ENCODE measurements at regions not wholly inside any gene's neighbourhood (a gene's known extent, or its start where the extent isn't known, plus 50 kb on each side); places are given as distances from the start of the nearest gene placed in this dataset.

DNA sequence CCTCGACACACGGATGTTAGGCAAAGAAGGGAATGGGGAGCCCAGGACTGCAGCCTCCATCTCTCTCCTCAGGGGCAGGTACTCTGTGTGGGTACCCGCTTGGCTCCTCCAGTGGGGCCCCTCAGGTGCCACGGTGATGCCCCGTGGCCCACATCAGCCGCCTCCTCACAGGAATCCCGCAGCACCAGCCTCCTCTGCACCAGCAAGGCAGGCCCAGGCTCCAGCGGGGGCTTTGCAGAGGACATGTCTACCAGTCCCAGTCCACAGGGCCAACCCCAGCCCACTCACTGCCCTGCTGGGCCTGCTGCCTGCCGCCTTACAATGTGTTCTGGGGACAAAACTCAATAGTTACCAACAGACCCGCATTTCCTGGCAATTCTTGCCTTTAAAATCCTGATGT is 61.6 kb upstream of the ADGRA1 start:
- intact Hi-C loops (cut with DNase I): no loop called here
- Histone ChIP-seq H3K36me3 (no peaks in the 10 kb centered on the region), H3K4me1 (ENCODE audit: insufficient read depth) (no peaks in the 10 kb centered on the region), H3K27me3 (no peaks in the 10 kb centered on the region), H3K4me3 (no peak overlapping the region), H3K27ac (no peak overlapping the region), H3K9me3 (peaks cover 0 to 3% of the 10 kb centered on the region in 2 donors)
- DNase-seq: no peak
- TF ChIP-seq, protein P1, sequence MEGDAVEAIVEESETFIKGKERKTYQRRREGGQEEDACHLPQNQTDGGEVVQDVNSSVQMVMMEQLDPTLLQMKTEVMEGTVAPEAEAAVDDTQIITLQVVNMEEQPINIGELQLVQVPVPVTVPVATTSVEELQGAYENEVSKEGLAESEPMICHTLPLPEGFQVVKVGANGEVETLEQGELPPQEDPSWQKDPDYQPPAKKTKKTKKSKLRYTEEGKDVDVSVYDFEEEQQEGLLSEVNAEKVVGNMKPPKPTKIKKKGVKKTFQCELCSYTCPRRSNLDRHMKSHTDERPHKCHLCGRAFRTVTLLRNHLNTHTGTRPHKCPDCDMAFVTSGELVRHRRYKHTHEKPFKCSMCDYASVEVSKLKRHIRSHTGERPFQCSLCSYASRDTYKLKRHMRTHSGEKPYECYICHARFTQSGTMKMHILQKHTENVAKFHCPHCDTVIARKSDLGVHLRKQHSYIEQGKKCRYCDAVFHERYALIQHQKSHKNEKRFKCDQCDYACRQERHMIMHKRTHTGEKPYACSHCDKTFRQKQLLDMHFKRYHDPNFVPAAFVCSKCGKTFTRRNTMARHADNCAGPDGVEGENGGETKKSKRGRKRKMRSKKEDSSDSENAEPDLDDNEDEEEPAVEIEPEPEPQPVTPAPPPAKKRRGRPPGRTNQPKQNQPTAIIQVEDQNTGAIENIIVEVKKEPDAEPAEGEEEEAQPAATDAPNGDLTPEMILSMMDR (IDR thresholded peaks at IDR 0.05): no peak
- no peak for TF ChIP-seq EP300 (IDR thresholded peaks at IDR 0.05)
- TF ChIP-seq POLR2A (IDR thresholded peaks at IDR 0.05): no peak
- WGBS, 3 donors: 78 to 87% (median 86%) methylated on average over 10 of the region's 10 CpGs

DNA sequence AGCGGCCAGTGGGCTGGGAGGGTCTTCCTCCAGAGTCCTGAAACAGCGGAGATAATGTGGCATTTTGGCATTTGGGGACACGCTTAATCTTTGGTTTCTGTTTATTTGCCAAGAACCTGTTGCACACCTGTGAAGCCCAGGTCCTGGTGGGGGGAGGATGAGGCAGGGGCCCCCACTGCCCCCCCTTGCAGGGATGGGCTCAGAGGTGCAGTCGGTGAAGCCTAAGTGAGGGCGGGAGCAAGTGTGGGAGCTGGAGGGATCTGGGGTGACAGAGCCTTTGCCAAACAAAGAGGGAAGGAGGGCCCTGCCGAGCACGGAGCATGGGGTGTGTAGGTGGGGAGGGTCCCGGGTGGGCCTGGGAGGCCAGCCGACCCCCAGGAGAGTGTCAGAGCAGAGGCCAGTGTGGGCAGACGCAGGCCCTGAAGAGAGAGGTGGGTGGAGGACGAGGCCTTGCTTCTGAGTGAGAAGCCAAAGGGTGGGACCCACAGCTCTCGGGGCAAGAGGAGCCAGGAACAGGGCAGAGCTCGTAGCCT is 62.1 kb upstream of the ADGRA1 start:
- no peak for DNase-seq
- intact Hi-C loops (cut with DNase I): no loop called here
- Histone ChIP-seq H3K9me3 (peaks cover 0 to 3% of the 10 kb centered on the region in 2 donors), H3K27ac (no peak overlapping the region), H3K27me3 (no peaks in the 10 kb centered on the region), H3K4me1 (ENCODE audit: insufficient read depth) (no peaks in the 10 kb centered on the region), H3K4me3 (no peak overlapping the region), H3K36me3 (no peaks in the 10 kb centered on the region)
- WGBS, 3 donors: 65 to 75% (median 67%) methylated on average over 13 of the region's 13 CpGs
- no peak for TF ChIP-seq EP300 (IDR thresholded peaks at IDR 0.05)
- TF ChIP-seq, protein P1 (IDR thresholded peaks at IDR 0.05): no peak
- no peak for TF ChIP-seq POLR2A (IDR thresholded peaks at IDR 0.05)

DNA sequence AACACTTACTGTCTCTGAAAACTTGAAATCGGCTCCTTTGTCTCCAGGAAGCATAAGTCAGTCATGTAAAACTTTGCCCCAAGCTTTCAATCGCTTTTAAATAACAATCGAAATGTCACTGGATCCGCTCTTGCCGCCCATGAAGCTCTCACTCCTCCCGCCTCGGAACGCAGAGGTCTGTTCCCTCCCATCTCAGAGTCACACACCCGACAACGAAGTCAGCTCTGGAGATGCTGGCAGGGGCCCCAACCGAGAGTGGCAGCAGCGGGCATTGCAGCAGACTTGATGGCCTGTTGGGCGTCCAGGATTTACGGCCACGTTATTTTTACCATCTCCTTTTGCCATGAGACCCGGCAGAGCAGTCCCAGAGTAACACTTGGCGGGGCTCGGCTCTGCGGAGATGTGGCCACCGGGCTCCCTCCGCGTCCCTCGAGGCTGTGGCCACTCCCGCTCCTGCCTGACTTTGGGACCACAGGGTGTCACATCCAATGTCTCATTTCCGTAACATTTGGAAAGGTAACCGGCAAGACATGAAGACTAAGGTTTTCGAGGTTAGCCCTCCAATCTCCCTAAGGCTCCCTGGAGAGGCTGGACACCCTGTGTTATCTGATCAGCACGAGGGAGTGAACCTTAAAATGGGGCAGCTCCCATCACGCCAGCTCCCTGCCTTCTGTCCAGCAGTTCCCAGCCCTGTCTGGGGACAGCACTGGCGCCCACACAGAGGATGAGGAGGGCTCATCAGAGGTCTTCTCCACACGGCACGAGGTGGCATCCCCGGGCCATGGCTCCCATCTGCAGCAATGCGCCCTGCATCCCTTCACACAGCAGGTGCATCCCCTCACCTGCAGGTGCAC is 62.8 kb upstream of the ADGRA1 start:
- no peaks in the 10 kb centered on the region for H3K36me3 ChIP-seq
- TF ChIP-seq POLR2A (IDR thresholded peaks at IDR 0.05) (no peak), EP300 (IDR thresholded peaks at IDR 0.05) (no peak)
- TF ChIP-seq, protein P1 (IDR thresholded peaks at IDR 0.05): no peak
- peaks cover 0 to 3% of the 10 kb centered on the region in 2 donors for H3K9me3 ChIP-seq
- 61 to 67% (median 66%) methylated on average over 33 to 34 of the region's 34 CpGs for WGBS, 3 donors
- no peaks in the 10 kb centered on the region for H3K4me1 ChIP-seq (ENCODE audit: insufficient read depth)
- no peaks in the 10 kb centered on the region for H3K27me3 ChIP-seq
- no peak for DNase-seq
- no peak overlapping the region for H3K4me3 ChIP-seq
- H3K27ac ChIP-seq: no peak overlapping the region
- intact Hi-C loops (cut with DNase I): no loop called here

DNA sequence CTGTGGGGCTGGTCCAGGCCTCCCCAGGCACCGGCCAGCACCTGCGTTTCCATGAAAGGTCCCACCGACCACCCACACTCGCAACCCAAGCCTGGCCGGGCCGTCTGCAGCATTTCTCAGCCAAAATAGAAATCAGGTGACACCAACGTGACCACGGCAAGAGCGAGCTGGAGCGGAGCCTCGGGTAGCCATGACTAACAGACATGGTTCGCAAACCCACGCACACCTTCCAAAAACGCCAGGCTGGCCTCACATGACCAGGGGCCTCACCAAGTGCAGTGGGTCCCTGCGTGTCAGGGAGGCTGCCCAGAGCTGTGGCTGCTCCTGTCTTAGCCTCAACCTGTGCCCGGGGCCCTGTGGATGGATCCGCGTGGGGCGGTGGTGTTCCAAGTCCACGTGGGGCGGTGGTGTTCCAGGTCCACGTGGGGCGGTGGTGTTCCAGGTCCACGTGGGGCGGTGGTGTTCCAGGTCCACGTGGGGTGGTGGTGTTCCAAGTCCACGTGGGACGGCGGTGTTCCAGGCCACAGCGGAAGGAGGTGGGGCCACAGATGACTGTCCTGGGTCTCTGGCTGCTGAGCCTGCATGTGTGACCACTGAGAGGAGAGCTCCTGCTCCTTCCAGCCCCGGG is 64.4 kb upstream of the ADGRA1 start:
- no peaks in the 10 kb centered on the region for H3K27me3 ChIP-seq
- no peak overlapping the region for H3K27ac ChIP-seq
- H3K4me1 ChIP-seq (ENCODE audit: insufficient read depth): no peaks in the 10 kb centered on the region
- no peak for TF ChIP-seq POLR2A (IDR thresholded peaks at IDR 0.05)
- TF ChIP-seq, protein P1 (IDR thresholded peaks at IDR 0.05): no peak
- 76 to 88% (median 78%) methylated on average over 31 of the region's 31 CpGs for WGBS, 3 donors
- DNase-seq: no peak
- H3K4me3 ChIP-seq: no peak overlapping the region
- H3K36me3 ChIP-seq: no peaks in the 10 kb centered on the region
- peaks cover 0 to 3% of the 10 kb centered on the region in 2 donors for H3K9me3 ChIP-seq
- intact Hi-C loops (cut with DNase I): no loop called here

All from ovary (tissue), 7 donors.